Upper lobe of left lung (tissue), 6 donors: ENCODE measurements at regions not wholly inside any gene's neighbourhood (a gene's known extent, or its start where the extent isn't known, plus 50 kb on each side); places are given as distances from the start of the nearest gene placed in this dataset.

Experiments
- ATAC-seq, 2 donors: fragments of 200-7000 bp; cut with Tn5 transposase; one replicate each; pipeline ENCODE4 v1.9.1; 2022; ENCODE audit warnings: mild to moderate bottlenecking in 2 of 2, moderate library complexity in 2 of 2; ENCODE audit not compliant: low FRiP score in 2 of 2
- DNase-seq, 2 donors: peaks; one replicate each; pipeline ENCODE4 v3.0.0-alpha.2; 2019 to 2020
- H3K27ac ChIP-seq, 4 donors: fragments of 200-600 bp; sonication (generic); one replicate each; pipeline ENCODE4 v1.5.1; 2016 to 2019
- H3K27me3 ChIP-seq, 4 donors: fragments of 200-600 bp; sonication (generic); one replicate each; pipeline ENCODE4 v1.5.1; 2017 to 2019
- H3K36me3 ChIP-seq, 4 donors: fragments of 200-600 bp; sonication (generic); one replicate each; pipeline ENCODE4 v1.5.1; 2016 to 2019
- H3K4me1 ChIP-seq, 4 donors: fragments of 200-600 bp; sonication (generic); one replicate each; pipeline ENCODE4 v1.5.1; 2018 to 2019
- H3K4me3 ChIP-seq, 4 donors: fragments of 200-600 bp; sonication (generic); one replicate each; pipeline ENCODE4 v1.5.1; 2017 to 2019; ENCODE audit warnings: mild to moderate bottlenecking in 2 of 4, moderate library complexity in 1 of 4
- H3K9me3 ChIP-seq, 4 donors: fragments of 200-600 bp; sonication (generic); one replicate each; pipeline ENCODE4 v1.5.1; 2018 to 2019
- CTCF ChIP-seq, 6 experiments: fragments of 450-650 bp in 4 of 6; fragments of 200-600 bp in 2 of 6; sonication (generic) in 2 of 6; IDR thresholded peaks; one replicate each; pipeline ENCODE4 v1.5.1; 2016 to 2019; ENCODE audit warnings: antibody characterized with exemption in 6 of 6
- EP300 ChIP-seq, 4 donors: sonication (generic); formaldehyde crosslinking; IDR thresholded peaks; one replicate each; pipeline ENCODE4 v1.5.1; 2017; ENCODE audit warnings: antibody characterized with exemption in 4 of 4, control low read depth in 2 of 4
- POLR2A ChIP-seq, 4 donors: fragments of 450-650 bp; IDR thresholded peaks; one replicate each; pipeline ENCODE4 v1.5.1; 2016 to 2017; ENCODE audit warnings: antibody characterized with exemption in 4 of 4, mild to moderate bottlenecking in 2 of 4
- POLR2AphosphoS5 ChIP-seq, 2 donors: sonication (generic); formaldehyde crosslinking; IDR thresholded peaks; one replicate each; pipeline ENCODE4 v1.5.1; 2017; ENCODE audit warnings: antibody characterized with exemption in 2 of 2
- WGBS, 2 donors: methylation state at CpG; one replicate each; pipeline ENCODE4 v1.1.5; 2017 to 2018; 5-methylcytosine and 5-hydroxymethylcytosine counted together
- donor health status: DM: no; HTN: no; CAD: no; lungs with moderate emphysema.
- donor health status: DM: no; HTN: yes; CAD: no; lungs with severe emphysema.

GRCh38 chr7:54860003-54860775, 101.2 kb upstream of the SEC61G start:
- no peaks in the 10 kb centered on the region for H3K36me3 ChIP-seq
- peaks cover 0 to 7% (median 0%) of the 10 kb centered on the region in 4 donors for H3K4me1 ChIP-seq
- no peak overlapping the region for H3K27ac ChIP-seq
- 50 to 69% methylated on average over 4 of the region's 4 CpGs for WGBS, 2 donors
- peak in 1 of 2 donors; percentile 22 for ATAC-seq
- H3K9me3 ChIP-seq = no peaks in the 10 kb centered on the region
- H3K4me3 ChIP-seq = no peak overlapping the region
- DNase-seq = peak in 1 of 2 donors; percentile 35
- H3K27me3 ChIP-seq = no peaks in the 10 kb centered on the region
- no peak for TF ChIP-seq CTCF (IDR thresholded peaks at IDR 0.05)
- no peak for TF ChIP-seq POLR2AphosphoS5 (IDR thresholded peaks at IDR 0.05)
- no peak for TF ChIP-seq EP300 (IDR thresholded peaks at IDR 0.05)

- Histone ChIP-seq H3K4me3 (no peak overlapping the region), H3K36me3 (no peaks in the 10 kb centered on the region), H3K9me3 (no peaks in the 10 kb centered on the region), H3K4me1 (peaks cover 0 to 7% (median 0%) of the 10 kb centered on the region in 4 donors), H3K27ac (no peak overlapping the region), H3K27me3 (no peaks in the 10 kb centered on the region)
- no peak for DNase-seq
- ATAC-seq = no peak
- no peak for TF ChIP-seq POLR2A (IDR thresholded peaks at IDR 0.05)
Observed at GRCh38 chr7:54860843-54861242, 101.8 kb upstream of the SEC61G start.

GRCh38 chr7:54864663-54865062, 105.7 kb upstream of the SEC61G start:
- Histone ChIP-seq H3K4me3 (no peak overlapping the region), H3K4me1 (no peaks in the 10 kb centered on the region), H3K9me3 (no peaks in the 10 kb centered on the region), H3K27me3 (no peaks in the 10 kb centered on the region), H3K27ac (no peak overlapping the region), H3K36me3 (no peaks in the 10 kb centered on the region)
- no peak for TF ChIP-seq CTCF (IDR thresholded peaks at IDR 0.05)
- no peak for TF ChIP-seq POLR2A (IDR thresholded peaks at IDR 0.05)
- TF ChIP-seq EP300 (IDR thresholded peaks at IDR 0.05) = no peak
- no peak for TF ChIP-seq POLR2AphosphoS5 (IDR thresholded peaks at IDR 0.05)
- 45 to 54% methylated on average over 6 of the region's 6 CpGs for WGBS, 2 donors
- no peak for ATAC-seq
- DNase-seq = no peak

- WGBS, 2 donors = 97 to 100% methylated on average over 1 of the region's 1 CpG
Observed at GRCh38 chr7:54869523-54869922, 110.5 kb upstream of the SEC61G start.

GRCh38 chr7:54874804-54875203, 115.8 kb upstream of the SEC61G start:
- 39 to 51% methylated on average over 1 of the region's 1 CpG for WGBS, 2 donors
- Histone ChIP-seq H3K9me3 (no peaks in the 10 kb centered on the region), H3K4me3 (no peak overlapping the region), H3K27me3 (no peaks in the 10 kb centered on the region), H3K4me1 (no peaks in the 10 kb centered on the region), H3K27ac (no peak overlapping the region), H3K36me3 (no peaks in the 10 kb centered on the region)
- TF ChIP-seq POLR2A (IDR thresholded peaks at IDR 0.05) = no peak
- no peak for TF ChIP-seq EP300 (IDR thresholded peaks at IDR 0.05)
- TF ChIP-seq POLR2AphosphoS5 (IDR thresholded peaks at IDR 0.05) = no peak
- TF ChIP-seq CTCF (IDR thresholded peaks at IDR 0.05) = no peak
- ATAC-seq = no peak
- no peak for DNase-seq

More at GRCh38 chr7:54869523-54869922, 110.5 kb upstream of the SEC61G start:
- ATAC-seq = no peak
- H3K36me3 ChIP-seq = no peaks in the 10 kb centered on the region
- no peaks in the 10 kb centered on the region for H3K9me3 ChIP-seq
- no peak overlapping the region for H3K4me3 ChIP-seq
- TF ChIP-seq POLR2A (IDR thresholded peaks at IDR 0.05) (no peak), POLR2AphosphoS5 (IDR thresholded peaks at IDR 0.05) (no peak), CTCF (IDR thresholded peaks at IDR 0.05) (no peak), EP300 (IDR thresholded peaks at IDR 0.05) (no peak)
- no peak overlapping the region for H3K27ac ChIP-seq
- no peaks in the 10 kb centered on the region for H3K27me3 ChIP-seq
- DNase-seq = no peak
- H3K4me1 ChIP-seq = no peaks in the 10 kb centered on the region
